GM21825 (cell line): ENCODE measurements at regions not wholly inside any gene's neighbourhood (a gene's known extent, or its start where the extent isn't known, plus 50 kb on each side); places are given as distances from the start of the nearest gene placed in this dataset.

Experiments
- ATAC-seq: cut with Tn5 transposase; IDR thresholded peaks from one replicate; pipeline ENCODE4 v1.9.1; 2021; ENCODE audit warnings: mild to moderate bottlenecking, moderate library complexity; ENCODE audit not compliant: unreplicated experiment

DNA sequence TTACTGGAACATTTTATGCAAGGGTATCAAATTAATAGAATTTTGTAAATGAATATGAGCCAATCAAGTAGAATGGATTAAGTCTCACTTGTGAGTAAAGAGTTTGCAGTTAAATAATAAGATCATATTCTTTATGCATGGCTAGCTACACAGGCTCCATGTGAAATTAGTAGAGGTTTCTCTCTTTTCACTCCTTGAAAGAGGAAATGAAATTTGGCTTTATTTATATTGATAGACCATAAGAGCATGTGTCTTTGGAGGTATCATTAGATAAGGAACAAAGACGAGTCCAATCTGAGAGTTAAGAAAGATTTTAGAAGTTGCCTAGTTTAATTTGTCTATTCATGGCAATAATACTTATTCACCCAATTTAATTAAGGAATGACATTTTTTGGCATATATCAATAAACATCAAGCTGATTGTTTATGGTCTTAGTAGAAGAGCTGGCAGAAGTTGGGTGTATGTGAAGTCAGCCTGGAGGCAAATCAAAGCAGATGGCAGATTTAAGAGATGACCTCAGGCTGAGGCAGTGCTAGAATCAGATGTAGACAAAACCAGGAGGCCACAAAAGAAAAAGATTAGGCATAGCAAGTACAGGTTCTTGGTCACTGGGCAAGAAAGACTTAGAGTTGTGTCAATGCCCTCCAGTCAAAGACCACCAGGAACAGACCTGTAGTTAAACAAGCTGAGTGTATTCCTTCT is 406.5 kb upstream of the ARHGEF26 start:
- ATAC-seq, result no peak

GRCh38 chr3:153722157-153722556 is 399.0 kb upstream of the ARHGEF26 start:
- no peak for ATAC-seq

- no peak for ATAC-seq
Observed at GRCh38 chr3:153731071-153731470, 390.1 kb upstream of the ARHGEF26 start.

- ATAC-seq, result no peak
Observed at GRCh38 chr3:153734777-153735551, 386.2 kb upstream of the ARHGEF26 start.

DNA sequence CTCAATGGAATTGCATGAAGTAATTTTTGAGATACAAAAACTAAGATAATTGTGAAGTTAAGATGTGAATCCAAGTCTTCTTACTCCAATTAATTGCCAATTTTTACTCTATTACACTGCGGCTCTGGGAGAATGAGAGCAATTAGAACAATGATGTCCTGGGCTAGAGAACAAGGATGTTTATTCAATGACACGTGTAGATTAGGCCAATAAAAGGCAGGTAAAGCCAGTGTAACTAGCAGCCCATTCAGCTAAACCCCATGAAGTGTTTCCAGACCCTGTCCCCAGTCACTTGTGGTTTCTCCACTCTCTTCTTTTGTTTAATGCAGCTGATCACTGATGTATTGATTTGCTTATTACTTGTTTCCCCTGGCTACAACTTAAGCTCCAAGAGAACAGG is 381.1 kb upstream of the ARHGEF26 start:
- ATAC-seq, result no peak

DNA sequence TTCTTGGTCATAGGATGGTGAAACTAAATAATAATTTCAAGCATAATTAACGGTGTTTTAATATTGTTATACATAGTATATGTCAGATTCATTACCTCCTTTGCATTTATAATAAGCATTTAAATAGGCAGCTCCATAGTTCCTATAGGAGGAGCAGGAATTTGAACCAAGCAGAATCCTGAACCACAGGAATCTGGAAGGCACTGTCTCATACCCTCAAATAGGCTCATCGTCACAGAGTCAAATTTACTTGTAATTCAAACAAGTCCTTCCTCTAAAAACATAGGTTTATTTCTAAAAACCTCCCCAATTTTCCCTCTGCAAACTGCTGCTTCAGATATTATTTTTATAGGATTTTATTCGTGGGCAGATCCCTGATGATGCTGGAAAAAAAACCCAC is 376.3 kb upstream of the ARHGEF26 start:
- no peak for ATAC-seq

- ATAC-seq, result no peak
Observed at GRCh38 chr3:153746211-153746610, 375.0 kb upstream of the ARHGEF26 start.

- no peak for ATAC-seq
Observed at GRCh38 chr3:153749070-153749610, 372.1 kb upstream of the ARHGEF26 start.

GRCh38 chr3:153752405-153753027 is 368.7 kb upstream of the ARHGEF26 start:
- no peak for ATAC-seq

- no peak for ATAC-seq
Observed at GRCh38 chr3:153753035-153753434, 368.2 kb upstream of the ARHGEF26 start.

- no peak for ATAC-seq
Observed at GRCh38 chr3:153756816-153757215, 364.4 kb upstream of the ARHGEF26 start.

DNA sequence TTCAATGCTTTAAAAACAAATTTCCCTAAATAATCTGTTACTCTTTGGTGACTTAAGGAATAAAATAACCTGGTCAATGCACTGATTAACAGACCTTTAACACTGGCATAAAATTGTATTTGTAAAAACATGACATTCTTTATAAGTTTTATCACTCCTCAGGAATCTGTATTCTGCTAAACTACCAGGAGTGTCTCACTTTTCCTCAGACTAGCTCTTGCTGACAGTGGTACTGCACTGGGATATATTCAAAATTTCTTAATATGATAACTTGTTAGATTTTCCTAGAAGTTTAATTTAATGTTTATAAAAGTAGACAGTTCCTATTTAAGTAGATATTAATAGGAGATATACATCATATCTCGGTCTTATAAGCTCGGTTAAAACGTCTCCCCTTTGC is 363.4 kb upstream of the ARHGEF26 start:
- no peak for ATAC-seq

GRCh38 chr3:153760948-153761347 is 360.2 kb upstream of the ARHGEF26 start:
- ATAC-seq, result no peak

- ATAC-seq, result no peak
Observed at GRCh38 chr3:153762411-153763235, 358.6 kb upstream of the ARHGEF26 start.

DNA sequence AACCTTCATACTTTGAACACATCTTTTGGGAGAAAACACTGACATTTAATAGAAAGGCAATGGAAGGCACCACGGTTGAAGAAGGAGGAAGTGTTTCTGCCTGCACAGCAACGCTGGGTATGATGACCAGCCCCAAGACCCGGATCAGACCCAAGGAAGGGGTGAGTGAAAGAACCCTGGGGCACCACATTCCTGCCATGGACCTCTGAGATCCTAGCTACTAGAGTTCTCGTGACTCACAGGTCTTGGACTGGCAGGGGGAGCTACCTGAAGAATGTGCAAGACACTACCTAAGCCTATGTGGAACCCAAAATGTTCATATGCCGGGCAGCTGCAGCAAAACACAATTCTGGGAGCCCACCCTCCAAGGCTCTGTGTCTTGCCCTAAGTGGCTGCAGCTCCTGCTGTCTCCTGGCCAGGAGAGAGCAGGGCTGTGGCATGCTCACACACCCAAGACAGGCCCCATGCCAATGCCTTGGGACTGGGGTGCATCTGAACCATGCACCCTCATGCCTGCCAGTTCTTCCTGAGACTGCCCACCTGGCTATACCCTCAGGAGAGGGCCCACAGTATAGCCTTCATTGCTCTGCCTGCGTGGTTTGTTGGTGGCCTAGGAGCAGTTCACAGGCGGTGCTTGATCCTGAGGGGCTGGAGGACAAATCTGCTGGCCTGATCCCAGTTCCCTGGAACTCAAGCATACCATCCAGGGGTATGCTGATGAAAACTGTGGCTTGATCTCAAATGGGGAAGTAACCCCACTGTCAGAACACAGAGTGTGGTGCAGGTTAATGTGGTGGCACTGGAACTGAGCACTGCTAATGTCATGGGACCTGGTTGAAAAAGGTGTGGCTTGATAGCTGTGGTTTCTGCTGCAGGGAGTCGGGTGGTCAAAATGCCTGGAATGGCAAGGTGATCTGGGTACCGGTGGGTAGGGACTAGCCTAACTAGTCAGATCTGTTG is 353.3 kb upstream of the ARHGEF26 start:
- ATAC-seq, result no peak

DNA sequence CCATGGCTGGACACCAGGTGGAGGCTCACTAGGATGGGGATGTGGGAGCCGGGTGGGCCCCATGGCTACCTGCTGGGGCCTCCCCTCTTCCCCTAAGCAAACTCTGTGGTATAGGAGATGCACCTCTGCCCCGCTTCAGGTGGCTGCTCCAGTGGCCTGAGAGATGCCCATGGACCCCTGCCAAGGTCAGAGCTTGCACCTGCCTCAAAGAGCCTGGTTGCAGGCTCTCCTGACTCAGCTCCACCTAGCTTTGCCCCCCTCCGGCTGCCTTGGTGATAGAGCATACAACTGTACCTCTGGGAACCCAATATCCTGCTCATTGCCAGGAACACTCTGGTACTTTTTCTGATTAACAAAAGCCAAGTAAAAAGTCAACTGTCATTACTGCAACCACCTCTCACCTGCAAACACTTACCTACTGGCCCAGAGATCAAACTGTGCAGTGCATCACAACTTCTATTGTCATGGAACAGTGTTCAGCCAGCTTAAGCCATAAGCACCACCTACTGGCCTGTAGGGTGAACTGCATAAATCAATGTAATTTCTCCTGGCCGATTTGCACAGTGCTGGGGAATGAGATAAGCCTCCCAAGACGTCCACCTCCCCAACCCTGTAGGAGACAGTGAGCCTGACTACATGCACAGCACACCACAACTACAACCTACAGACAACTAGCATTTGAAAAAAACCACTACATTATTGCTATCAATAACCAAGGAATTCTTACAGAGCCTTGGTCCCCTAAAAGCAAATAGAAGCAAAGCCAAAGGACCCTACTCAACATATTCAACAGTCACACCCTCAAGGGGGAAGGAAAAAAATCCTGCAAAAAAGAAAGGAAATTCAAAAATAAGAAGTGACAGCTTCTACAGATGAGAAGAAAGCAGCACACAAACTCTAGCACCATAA is 352.4 kb upstream of the ARHGEF26 start:
- ATAC-seq, result peak; percentile 90

DNA sequence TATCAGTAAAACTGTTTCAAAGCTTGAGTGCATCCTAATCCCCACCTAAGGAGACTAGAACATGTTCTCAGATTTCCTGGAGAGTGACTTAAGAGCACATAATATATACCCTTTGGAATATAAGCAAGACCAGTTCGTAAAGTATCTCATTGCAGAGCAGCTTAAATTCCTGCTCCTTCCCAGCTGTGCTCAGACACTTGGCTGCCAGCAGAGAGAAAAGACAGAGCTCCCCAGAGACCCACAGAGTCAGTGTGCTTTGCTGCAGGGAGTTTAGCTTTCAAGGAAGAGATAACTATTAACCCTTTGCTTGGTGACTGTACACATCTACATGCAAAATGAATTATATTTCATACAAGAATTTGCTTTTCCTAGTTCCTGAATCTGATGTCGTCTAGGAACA is 338.1 kb upstream of the ARHGEF26 start:
- ATAC-seq, result no peak

GRCh38 chr3:153783741-153784480 is 337.3 kb upstream of the ARHGEF26 start:
- ATAC-seq, result no peak
